ENCODE measurements at regions not wholly inside any gene's neighbourhood (a gene's known extent, or its start where the extent isn't known, plus 50 kb on each side); places are given as distances from the start of the nearest gene placed in this dataset.

- no peak for TF ChIP-seq SUZ12 (IDR thresholded peaks at IDR 0.05; ENCODE audit: extremely low read depth, insufficient read depth, insufficient read length)
- TF ChIP-seq YY1 (IDR thresholded peaks at IDR 0.05; ENCODE audit: insufficient read depth, insufficient read length), result no peak
- no peak for TF ChIP-seq ZNF274 (IDR thresholded peaks at IDR 0.05; ENCODE audit: low read depth, low read length)
Measured at GRCh38 chr14:61121355-61121787, 140.3 kb downstream of the SLC38A6 start.

Measured in NT2/D1 (cell line).